HG03095 (cell line): ENCODE measurements at regions not wholly inside any gene's neighbourhood (a gene's known extent, or its start where the extent isn't known, plus 50 kb on each side); places are given as distances from the start of the nearest gene placed in this dataset.
"Not testable (repeated sequence)": the region's sequence is repeated elsewhere in the genome, so short reads cannot be mapped to it uniquely, and the experiment has no call there.

Source experiments
- ATAC-seq: cut with Tn5 transposase; IDR thresholded peaks from one replicate; pipeline ENCODE4 v1.9.1; 2021; ENCODE audit warnings: moderate library complexity; ENCODE audit not compliant: unreplicated experiment

DNA sequence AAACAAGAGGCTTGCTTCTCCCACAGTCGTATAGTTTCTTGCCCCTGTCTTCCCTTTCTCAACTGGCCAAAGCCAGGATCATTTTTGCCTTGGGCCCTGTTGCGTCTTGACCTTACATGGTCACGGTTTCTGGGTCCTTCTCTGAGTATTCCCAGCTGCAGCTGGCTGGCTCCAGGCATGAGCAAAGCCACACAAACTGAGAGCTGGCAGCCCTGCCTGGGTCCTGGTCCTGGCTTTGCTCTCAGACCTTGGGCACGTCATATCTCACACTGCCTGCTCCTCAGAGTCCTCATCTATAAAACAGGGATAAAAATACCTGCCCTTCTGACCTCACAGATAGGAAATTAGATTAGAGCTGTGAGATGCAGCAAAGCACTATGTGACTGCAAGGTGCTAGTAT, 277.6 kb downstream of the CBLN1 start:
- ATAC-seq = no peak

DNA sequence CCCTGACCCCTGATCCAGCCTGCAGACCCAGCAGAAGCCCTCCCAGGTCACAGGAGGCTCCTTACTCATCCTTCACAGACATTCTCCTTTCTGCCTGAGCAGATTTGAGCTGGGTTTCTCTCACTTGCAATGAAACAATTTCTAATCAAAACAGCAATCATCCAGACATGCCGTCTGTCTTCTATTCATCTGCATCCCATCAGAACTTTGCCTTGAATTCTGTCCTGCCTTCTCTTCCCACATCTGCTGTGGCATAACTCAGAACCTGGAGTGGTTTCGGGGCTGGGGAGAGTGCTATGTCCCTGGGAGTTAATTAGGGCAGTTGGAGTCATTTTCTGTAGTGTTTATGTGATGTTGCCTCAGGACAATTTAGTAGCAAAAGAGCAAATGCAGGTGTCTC, 278.6 kb downstream of the CBLN1 start:
- ATAC-seq = no peak

DNA sequence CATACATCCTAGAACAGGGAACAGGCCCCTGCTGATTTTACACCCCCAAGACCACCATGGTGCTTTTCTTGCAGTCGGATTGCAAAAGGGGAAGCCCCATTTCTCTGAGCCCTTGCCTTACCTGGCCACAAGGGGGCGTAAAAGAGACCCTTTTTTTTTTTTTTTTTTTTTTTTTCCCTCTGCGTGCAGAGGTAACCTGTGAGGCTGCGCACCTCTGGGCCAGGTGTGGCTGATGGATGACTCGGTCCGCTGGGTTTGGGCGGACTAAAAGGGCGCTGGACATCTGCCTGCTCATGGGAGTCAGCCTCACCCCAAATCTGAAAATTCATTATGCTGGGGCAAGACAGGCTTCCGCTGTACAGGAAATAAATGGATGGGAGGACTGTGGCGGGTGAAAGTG, 281.0 kb downstream of the CBLN1 start:
- no peak for ATAC-seq

DNA sequence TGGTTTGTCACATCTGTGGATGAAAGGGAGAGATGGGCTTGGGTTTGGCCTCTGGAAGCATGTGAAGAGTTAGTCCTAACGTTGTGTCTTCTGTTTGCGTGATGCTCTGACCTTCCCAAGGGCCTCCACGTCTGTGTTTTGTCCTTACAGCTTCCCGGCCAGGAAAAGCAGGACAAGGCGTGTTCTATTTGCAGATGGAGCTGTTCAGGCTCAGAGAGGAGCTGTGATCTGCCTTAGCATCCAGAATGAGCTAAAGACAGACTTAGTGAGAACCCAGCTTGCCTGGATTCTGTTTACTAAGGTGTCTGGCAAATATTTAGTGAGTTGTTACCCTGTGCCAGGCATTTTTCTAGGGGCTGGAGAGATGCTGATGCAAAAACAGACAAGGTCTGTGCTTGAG, 282.1 kb downstream of the CBLN1 start:
- ATAC-seq = no peak

DNA sequence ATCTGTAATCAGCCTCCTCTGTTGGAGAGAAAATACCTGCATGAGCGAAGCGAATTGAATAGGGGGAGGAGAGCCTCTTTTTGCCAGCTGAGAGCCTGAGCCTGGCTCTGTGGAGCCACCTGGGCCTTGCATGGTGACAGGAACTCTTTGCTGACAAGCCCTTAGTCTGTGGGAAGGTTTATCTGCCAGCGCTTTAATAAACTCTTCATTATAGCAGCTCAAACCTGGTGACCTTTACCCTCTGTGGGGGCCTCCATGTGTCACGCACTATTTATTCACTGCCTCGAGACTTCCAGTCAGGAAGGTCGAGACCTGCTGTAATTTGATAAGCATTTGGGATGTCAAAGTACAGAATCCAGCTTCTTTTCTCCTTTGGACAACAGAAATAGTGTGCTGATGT, 282.6 kb downstream of the CBLN1 start:
- no peak for ATAC-seq

DNA sequence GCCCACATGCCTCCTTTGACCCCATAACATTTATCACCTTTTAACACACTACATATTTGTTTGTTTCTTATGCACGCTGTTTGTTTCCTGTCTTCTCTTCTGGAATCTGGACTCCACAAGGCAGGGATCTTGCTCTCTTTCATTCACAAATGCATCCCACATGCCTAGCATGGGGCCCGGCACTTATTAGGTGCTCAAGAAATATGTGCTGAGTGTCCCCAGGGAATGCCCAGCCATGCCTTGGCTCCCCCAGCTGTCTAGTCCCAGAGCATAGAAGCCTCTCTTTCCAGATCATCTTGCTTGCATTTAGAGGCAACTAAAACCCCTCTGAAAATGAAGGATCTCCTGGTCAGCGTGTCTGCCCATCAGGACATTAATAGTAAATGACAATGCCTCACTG, 283.7 kb downstream of the CBLN1 start:
- no peak for ATAC-seq

DNA sequence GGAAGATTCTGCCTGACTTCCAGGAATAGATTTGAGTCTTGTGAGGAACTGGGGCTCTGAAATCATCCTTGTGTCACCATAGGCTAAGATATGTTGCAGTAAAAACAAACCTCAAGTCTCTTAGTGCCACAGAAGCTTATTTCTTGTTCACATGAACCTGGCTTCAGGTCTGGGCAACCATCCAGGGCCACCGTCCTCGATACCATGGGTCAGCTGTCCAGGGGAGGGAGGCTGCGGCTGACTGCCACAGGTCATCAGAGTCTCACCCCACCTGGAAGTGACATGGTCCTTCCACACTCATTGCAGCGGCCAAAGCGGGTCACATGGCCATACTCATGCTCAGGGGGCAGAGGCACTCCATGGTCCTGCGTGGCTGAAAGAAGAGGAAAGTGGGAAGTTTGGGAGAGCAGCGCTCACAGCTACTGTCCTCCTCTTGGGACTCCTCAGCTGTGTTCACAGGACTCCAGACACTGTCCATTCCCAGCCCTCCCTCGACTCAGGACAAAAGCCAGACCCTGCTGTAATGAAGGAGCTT, 284.5 kb downstream of the CBLN1 start:
- ATAC-seq = no peak

DNA sequence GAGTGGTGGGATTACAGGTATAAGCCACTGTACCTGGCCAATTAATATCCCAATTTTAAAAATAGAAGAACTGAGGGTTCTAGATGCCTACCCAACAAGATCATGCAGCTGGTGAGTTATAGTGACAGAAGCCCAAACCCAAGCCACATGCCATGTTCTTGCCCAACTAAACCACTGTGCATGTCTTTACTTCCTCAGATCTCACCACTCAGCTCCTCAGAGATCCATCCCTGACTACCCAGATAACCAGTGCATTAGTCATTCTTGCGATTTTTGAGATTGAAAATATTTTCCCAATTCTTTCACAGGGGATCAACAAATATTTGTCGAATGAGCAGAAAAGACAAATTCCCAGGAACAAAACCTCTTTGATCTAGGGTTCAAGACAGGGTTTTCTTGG, 303.1 kb downstream of the CBLN1 start:
- ATAC-seq = no peak

DNA sequence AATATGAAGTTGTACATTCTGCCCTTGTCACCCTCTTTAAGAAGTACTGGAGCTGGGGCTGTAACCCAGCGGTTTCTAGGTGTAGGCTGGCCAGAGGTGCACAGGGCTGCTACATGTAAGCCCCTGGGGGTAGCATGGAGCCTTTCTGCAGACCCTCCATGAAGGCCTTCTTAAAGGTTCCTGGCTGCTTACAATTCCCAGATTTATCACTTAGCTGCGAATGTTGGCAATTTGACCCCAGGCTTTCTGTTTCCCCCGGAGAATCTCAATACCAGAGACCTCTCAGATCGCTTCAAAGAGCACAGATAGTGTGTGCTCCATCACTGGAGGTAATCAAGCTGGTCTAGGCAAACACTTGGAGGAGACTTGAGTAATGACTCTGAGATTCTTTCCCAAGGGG, 309.4 kb downstream of the CBLN1 start:
- no peak for ATAC-seq

DNA sequence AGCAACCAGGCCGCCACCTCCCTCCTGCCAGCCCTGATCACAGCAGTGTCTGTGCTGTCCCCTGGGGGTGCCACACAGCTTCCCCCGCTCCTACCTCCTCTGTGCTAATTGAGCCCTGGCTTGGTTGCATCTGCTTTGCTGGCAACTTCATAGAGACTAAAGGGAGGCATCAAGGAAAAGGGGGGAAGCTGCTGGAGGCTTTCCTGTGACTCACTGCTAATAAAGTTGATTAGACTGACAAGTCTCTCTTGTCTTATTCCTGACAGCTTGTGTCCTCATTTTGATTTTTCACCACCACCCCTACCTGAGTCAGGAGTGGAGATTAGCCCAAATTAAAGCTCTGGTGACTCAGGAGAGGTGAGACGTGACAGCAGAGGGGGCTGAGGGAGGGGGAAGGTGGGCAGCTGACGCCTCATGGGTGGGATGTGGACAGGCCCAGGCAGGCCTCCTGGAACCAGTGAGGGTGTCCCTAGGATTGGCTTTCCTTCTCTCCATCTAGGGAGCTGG, 310.0 kb downstream of the CBLN1 start:
- no peak for ATAC-seq

DNA sequence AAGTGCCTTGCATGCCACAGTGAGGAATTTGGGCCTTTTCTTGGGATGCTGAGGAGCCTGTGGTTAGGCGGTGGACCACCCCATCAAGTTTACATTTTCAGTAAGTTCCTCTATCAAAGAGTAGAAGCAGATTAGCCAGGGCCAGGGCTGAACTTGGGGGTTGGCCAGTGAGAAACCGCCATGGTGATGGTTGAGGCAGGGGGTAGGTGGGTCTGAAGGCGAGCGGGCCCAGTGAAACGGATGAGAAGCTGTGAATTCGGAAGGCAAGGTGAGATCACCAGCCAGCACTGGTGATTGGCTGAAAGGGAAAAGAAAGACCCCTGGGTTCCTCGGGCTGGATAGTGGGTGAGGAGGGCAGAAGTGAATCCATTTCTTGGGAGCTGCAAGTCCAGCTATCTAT, 311.4 kb downstream of the CBLN1 start:
- ATAC-seq = no peak

DNA sequence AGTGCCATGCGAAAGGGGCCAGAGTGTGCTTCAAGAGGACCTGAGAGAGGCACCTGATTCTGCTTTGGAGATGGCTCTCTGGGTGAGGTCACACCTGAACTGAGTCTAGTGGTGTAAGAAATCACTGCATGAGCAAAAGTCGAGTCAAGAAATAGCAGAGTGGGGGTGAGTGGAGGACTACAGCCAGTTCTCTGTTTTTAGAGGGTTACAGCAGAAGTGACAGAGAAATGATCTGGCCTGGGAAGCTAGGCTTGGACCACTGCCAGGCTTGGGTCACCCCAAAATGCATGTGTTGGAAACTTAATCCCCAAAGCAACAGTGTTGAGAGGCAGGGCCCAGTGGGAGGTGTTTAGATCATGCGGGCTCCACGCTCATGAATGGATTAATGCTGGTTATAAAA, 312.0 kb downstream of the CBLN1 start:
- ATAC-seq = no peak

DNA sequence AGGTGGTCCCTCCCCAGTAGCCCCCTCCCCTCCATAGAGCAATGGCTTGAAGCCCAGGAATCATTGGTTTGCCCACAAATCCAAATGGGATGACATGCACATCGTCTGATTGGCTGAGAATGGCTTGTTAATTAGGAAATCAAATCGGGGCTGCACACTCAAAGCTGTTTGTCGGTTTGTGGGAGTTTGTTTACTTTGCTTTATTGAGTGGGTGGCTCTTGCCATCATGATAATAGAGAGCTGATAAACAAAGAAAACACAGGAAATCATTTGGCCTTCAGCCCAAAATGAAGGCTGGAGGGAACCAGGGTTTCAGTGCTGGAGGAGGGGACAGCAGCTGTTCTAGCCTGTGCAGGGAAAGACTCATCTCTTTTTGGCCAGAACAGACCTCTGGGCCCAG, 316.3 kb downstream of the CBLN1 start:
- ATAC-seq = no peak

DNA sequence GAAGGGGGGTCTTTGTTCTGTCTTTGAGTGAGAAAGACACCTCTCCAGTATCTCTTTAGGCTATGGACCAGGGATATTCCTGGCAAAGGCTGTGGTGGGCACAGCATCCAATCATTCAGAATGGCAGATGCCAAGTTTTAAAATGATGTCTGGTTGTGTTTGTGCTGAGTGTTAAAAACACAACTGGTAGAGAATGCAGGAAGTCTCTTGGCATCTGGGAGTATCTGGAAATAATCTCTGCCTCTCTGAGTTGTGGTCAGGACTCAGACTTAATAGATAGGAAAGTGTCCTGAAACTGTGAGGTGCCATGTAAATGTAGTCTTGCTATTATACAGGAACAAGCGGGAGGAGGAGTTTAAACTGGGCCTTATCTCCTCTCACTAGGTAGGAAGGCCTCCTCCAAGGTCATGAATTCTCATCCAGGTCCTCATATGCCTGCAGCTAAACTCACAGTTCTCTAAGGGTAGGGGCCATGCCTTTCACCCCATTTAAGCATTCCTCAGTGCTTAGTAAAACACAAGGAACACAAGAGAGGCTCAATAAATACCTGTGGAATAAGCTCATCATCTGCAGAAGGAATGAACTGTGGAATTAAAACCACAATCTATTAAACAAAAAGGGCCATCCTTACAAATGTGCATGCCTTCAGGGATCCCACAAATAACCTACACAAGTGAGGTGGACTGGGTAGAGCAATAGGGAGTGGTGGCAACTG, 317.6 kb downstream of the CBLN1 start:
- no peak for ATAC-seq

DNA sequence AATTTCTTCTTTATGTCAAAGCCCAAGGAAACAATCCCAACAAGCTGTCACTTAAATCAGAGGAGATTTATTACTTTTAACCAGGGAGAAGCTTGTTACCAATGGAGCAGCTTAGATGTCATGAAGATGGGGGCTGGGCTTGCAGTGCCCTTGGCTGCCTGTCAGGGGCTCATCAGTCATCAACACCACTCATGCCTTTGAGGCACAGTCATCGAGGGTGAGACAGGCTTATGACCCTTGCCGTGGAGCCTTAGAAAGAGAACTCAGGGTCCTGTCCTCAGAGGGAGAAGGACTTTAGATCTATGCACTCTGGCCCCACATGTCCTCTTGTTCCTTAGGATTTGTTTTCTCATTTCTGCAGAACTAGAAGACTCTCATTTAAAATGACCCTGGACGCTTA, 318.3 kb downstream of the CBLN1 start:
- ATAC-seq = no peak

DNA sequence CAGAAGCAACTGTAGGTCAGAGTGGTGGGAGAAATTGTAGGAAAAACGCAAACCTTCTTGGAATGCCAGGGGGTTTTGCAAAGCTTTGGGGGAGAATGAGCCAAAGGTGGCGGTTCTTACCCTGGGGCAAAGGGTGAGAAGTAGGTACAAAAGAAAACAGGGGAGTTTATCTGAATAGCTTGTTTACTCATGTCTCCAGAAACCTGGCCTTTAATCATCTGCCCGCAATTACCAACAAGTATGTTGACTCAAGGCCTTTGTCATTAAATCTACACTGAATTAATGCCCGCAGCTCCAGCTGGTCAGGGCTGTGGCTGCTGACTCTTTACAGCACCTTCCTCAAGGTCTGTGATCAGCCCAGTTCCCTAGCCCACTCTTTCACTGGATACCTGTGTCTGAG, 320.1 kb downstream of the CBLN1 start:
- ATAC-seq = no peak

DNA sequence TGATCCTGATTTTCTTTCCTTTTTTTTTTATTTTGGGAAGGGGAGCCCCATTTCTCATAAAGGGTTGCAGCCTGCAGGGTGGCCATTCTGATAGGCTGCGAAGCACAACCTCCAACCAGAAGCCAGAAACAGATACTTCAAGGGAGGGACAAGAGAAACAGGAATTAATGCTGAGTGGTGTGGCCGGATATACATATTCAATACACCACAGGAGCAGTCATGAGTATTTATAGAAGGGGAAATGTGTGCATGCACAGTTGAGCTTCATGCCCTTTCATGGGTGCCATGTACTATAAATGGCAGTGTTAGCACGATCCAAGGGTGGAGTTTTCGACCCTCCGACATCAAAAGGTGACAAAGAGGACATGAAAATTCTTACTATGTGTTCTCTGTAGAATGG, 320.8 kb downstream of the CBLN1 start:
- no peak for ATAC-seq

DNA sequence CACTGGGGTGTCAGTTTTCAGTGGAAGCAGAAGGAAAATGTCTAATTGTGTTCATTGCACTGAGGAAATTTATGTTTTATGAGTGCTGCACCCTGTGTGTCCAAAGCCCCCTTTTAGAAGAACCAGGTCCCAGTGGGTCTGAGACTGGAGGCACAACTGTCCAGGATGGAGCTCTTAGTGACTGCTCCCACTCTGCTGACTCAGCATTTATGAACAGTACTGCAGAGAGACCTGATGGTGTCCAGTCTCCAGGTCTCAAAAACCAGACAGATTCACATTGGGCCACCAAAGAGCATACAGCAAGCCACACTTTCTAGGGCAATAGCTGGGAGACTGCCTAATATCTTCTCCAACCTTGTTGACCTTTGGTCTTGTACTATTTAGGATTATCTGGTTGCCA, 321.9 kb downstream of the CBLN1 start:
- ATAC-seq = no peak

DNA sequence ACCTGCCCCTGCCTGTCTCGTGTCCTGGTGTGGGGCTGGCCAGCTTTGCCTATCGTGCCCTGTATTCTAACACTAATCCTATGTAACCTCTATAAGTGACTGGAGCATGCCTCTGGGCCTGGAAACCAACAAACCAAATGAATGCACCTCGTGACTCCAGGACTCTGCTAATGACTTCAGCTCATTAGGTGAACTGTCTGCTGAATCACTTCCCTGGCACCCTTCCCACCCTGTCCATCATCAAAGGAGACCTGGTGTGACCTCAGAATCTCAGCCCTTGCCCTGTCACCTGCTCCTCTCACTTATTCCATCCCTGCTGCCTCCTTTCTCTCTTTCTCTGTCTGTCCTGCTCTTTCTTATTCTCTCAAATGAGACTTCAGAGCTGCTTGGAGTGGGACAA, 322.4 kb downstream of the CBLN1 start:
- no peak for ATAC-seq

DNA sequence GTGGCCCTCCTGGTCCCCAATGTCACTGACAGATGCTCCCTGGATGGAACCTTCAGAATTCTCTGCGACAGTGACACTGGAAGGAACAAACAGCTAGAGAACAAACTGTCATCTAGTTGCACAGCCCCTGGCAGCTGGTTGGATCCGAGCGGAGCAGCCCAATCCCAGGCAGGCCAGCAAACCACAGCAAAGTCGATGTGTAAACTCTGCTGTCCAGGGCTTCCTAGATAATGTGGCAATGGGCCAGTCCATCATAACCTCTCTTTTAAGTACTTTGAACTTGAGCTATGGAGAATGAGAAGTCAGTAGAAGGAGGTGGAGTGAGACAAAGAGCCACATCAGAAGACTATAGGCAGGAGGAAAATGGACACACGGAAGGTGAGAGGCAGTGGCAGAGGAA, 323.0 kb downstream of the CBLN1 start:
- ATAC-seq = no peak

DNA sequence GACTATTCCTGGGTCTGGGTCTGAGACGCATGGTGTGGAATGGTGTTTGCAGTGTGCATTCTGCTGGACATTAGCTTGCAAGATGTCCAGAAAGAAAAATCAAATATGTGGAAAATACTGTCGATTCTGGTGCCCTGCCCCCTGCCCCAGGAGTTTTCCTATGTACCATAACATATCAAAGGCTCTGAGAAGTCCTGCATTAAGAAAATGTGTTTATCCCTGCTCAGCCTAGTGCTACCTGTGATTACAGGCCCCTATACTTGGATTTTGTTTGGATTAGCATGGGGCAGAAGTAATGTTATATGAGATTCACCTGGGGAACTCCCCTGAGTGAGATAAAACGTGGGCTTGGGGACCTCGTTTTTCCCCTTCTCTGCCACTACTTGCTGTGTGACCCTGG, 325.0 kb downstream of the CBLN1 start:
- no peak for ATAC-seq

DNA sequence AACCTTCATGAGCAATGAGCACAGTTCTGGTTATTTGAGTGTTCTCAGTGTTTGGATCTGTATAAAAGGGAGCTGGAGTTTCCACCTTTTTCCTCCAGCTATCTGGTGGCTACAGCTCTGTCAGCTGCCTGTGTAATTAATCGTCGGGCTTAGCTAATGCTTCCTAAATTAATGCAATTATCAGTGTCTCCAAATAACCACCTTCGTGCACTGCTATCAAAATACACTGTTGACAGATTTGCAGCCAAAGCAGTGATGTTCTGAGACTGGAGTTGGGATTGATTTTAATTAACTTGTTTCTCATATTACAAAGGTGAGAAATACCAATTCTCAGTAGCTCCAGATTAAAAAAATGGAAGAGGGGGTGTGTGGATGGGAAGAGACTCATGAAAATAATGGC, 325.8 kb downstream of the CBLN1 start:
- no peak for ATAC-seq

DNA sequence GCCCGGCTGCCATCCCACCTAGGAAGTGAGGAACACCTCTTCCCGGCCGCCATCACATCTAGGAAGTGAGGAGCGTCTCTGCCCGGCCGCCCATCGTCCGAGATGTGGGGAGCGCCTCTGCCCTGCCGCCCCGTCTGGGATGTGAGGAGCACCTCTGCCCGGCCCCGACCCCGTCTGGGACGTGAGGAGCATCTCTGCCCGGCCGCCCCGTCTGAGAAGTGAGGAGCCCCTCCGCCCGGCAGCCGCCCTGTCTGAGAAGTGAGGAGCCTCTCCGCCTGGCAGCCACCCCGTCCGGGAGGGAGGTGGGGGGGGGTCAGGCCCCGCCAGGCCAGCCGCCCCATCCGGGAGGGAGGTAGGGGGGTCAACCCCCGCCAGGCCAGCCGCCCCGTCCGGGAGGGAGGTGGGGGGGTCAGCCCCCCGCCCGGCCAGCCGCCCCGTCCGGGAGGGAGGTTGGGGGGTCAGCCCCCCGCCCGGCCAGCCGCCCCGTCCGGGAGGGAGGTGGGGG, 330.0 kb downstream of the CBLN1 start:
- not testable (repeated sequence) for ATAC-seq
